ENCODE measurements at regions not wholly inside any gene's neighbourhood (a gene's known extent, or its start where the extent isn't known, plus 50 kb on each side); places are given as distances from the start of the nearest gene placed in this dataset.

DNA sequence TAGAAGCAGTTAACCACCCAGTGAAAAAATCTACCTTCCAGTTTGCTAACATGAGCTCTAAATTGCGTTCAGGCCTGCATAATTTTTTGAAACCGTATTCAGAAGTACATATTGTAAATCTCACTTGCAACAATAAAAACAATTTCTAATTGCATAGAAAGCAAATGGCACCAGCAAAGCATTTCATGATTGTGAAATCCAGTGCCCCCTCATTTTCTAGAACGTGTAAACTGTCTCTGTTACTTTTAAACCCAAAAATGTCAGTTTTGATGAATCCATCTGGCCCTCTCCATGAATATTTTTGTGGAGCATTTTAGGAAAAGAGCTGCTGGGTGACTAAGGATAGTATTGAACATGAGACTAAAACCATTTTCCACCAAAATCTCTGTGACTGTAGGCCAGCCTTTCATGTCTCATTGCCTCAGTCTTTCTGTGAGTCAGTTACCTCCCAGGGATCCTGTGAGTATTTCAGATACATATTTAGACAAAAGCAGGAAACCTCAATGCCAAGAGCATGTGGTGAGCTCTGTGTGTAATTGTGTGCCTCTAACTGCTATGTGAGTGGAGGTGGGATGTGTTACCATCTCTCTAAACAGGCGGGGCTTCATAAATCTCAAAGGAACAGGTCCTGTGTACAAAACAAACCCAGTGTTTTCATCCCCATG, 477.8 kb upstream of the DCC start:
- DNase-seq, result no peak

DNA sequence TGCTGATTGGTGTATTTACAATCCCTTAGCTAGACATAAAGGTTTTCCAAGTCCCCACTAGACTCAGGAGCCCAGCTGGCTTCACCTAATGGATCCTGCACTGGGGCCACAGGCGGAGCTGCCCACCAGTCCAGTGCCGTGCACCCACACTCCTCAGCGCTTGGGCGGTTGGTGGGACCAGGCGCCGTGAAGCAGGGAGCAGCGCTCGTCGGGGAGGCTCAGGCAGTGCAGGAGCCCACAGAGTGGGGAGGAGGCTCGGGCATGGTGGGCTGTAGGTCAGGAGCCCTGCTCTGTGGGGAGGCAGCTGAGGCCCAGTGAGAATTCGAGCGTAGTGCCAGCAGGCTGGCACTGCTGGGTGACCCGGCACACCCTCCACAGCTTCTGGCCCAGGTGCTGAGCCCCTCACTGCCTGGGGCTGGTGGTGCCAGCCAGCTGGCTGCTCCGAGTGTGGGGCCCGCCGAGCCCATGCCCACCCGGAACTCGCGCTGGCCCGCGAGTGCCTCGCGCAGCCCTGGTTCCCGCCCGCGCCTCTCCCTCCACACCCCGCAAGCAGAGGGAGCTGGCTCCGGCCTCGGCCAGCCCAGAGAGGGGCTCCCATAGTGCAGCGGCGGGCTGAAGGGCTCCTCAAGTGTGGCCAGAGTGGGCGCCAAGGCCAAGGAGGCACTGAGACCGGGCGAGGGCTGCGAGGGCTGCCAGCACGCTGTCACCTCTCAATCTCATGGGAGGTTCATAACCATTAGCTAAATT, 475.6 kb upstream of the DCC start:
- no peak for DNase-seq

GRCh38 chr18:51865538-51865937, 474.5 kb upstream of the DCC start:
- DNase-seq, result no peak

- DNase-seq, result peak in 2 of 3 donors; percentile 4 to 10
Observed at GRCh38 chr18:51867767-51868166, 472.2 kb upstream of the DCC start.

DNA sequence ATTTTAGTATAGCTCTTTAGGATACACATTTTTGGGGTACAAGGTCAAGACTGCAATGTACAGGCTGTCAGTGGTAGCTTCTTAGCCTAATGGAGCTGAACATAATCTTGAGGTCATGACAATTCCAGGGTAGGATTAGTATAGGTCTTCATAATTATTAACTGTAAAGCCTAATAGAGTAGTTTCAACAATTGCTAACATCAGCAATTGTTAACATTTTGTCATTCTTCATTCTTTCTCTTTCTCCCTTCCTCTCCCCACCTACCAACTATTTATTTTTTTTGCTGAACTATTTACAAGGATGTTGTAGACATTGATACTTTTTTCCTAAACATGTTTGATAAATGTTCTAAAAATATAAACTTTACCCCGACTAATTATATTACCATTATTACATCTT, 461.3 kb upstream of the DCC start:
- DNase-seq, result no peak

- no peak for DNase-seq
Observed at GRCh38 chr18:51879329-51879728, 460.7 kb upstream of the DCC start.

DNA sequence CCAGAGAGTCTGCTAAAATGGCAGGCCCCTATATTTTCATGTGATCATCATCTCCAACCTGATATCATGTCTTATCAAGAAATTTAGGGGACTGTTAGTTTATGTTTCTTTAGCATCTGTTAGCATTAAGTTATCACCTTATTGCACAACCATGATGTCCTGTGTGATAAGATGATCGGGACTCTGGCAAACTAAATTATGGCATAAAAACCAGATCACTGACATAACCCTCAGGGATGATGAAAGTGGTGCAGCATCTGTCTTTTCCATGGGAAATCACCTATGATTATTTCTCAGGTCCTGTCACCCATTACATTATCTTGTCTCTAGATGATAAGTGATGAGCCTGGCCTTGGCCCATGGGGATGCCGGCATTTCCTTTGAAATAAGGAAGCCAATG, 458.6 kb upstream of the DCC start:
- no peak for DNase-seq

- DNase-seq, result no peak
Observed at GRCh38 chr18:51884039-51884438, 456.0 kb upstream of the DCC start.

- DNase-seq, result no peak
Observed at GRCh38 chr18:51890762-51891161, 449.2 kb upstream of the DCC start.

DNA sequence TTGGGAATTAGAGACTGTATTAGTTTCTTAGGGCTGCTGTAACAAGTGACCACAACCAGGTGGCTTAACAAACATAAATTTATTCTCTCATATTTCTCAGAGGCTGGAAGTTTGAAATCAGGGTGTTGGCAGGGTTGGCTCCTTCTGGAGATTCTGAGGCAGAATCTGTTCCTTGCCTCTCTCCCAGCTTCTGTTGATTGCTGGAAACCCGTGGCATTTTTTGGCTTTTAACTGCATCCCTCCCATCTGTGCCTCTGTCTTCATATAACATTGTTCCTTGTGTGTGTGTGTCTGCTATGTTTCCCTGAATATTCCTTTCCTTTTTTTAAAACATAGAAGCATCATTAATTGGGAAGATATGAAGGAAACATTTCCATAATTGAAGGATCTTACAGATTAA, 448.1 kb upstream of the DCC start:
- no peak for DNase-seq

DNA sequence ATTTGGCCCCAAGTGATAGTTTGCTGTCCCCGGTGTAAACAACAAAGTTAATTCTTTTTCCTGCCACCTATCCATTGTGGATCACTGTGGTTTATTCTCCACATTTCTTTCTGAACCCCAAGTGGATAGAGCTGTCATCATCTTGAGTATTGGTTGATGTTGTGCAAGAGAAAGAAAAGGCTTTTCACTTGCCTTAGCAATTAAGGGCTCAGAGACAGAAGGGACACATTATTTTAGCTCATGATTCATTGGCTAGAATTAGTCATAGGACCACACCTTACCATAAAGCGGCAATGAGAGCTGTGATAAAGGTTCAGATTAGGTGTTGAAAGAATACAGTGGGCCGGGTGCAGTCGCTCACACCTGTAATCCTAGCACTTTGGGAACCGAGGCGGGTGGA, 442.1 kb upstream of the DCC start:
- DNase-seq, result no peak

DNA sequence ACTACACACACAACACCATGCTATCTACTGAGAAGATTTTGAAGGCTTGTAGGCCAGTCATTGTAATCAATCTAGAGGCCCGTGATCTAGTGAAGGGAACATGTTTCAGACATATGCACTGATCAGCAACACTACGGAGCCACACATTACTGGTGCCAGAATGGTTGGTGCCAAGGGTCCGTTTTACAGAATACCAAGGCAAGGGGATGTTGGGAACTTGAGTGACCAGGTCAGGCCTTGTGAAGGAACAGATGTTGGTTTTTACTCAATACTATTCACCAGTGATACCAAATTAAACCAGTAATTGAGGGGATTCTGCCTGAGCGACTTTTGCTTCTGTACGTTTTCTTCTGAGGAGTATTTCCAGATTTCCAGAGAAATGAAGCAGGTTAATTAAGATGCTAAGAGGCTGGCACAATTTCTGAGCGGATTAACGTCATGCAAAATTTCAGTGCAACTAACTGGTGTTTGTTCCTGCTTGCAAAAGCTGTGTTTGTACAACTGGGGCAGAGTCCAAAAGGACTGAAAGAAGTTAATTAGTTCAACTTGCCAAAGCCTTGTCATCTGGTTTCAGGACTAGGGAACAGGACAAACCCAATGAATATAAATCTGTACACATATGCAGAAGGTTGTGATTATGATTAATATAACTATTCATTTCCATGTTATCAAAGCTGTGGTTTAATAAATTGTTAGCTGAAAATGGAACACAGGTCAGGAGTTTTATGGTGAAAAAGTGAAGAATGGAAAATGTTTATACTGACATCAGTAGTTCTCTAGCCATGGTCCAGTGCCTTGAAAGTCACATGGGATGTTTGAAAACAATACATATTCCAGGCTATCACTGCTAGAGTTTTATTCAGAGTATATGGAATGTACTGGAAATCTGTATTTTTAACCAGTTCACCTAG, 432.1 kb upstream of the DCC start:
- no peak for DNase-seq

DNA sequence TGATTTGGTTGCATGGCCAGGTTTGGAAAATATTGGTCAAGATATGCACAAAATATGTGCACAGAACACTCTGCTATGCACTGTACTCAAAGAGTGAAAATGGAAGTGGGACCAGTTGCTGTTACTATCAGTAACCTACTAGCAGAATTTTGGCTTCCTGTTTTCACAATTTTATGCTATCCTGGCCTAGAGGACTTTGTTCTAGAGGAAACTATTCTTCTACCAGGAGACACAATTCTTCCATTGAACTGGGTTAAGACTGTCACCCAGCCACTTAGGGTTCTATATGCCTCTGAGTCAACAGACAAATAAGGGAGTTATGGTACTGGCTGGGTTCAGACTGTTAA, 431.4 kb upstream of the DCC start:
- no peak for DNase-seq

GRCh38 chr18:51911584-51911983, 428.4 kb upstream of the DCC start:
- no peak for DNase-seq

DNA sequence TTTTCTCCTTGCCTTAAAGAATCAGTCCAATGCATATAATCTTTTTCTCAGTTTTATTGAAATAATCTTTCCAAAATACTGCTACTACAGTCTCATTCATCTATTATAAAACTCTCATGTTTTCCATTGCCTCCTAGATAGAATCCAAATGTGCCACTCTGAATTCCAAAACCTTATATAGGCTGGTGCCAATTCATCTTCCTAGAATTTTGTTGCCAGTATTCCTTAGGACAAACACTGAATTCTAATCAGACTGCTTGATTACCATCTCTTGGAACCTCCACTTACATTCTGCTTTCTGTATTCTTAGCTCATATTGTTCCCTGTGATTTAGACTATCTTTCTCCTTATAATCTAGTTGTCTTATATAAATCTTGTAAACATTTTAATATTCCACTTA, 427.6 kb upstream of the DCC start:
- no peak for DNase-seq

DNA sequence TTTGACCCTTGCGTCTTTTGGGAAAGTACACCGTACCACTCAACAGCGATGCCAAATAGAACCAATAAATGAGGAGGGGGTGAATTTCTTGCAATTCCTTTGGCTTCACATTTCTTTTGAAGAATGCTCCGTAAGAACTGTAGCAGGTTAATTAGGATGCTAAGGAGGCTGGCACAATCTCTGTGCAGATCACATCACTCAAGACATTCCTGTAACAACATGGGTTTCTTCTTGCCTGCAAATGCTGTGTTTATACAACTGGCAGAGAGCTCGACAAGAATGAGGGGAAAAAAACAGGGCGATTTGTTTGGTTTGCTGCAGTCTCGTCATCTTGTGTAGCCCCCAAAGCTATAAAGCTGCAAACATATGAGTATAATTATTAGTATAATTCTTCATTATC, 424.8 kb upstream of the DCC start:
- no peak for DNase-seq

DNA sequence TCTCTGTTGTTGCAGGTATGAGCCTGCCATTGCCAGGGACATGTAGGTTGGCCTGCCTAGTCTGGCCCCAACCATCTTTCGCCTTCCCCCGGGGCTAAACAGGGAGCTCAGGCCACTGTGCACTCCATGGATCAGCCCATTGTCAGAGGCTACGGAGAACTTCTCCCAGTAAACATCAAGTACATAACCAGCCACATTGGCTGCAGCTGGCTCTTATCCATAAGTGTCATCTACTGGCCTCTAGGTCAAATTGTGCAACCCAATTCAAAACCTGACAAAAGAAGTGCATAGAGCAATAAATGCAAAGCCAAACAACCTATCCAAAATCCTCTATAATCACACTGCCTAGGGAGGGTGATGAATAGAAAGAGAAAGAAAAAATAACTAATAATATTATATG, 418.1 kb upstream of the DCC start:
- DNase-seq, result no peak

- DNase-seq, result no peak
Observed at GRCh38 chr18:51933903-51934302, 406.1 kb upstream of the DCC start.

DNA sequence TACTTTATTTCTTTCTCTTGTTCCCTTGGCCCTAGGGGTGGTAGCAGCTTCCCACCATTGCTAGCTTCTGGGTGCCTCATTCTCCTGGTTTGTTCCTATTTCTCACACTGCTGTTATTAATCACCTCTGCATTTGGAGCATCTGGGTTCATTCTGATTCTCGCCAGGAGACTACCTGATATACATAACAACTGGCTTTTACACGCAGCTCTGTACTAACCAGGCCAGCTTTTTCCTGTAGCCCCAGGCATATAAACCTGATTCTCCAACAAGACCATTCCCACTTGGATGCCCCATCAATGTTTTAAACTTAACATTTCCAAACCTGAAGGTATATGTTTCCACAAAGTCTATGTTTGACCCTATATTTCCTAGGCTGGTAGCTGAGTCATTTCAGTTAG, 403.9 kb upstream of the DCC start:
- DNase-seq, result no peak

DNA sequence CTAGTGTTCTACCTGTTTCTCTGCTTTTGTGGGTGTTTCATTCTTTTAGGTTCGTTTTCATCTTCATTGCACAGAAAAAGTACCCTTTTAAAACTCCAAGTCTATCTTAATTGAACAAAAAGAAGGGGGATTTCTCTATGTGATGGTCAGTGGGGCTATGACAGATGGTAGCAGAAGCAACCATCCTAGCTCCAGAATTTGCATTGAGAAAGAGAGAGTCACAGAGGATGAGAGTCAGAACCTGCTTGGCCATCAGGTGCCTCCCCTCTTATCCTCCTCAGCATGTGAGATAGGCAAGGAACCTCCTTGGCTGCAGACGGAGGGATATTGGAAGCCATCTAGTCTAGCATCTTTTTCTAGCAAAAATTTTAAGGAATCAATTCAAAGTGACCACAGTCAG, 398.0 kb upstream of the DCC start:
- DNase-seq, result no peak

GRCh38 chr18:51943281-51943680, 396.7 kb upstream of the DCC start:
- DNase-seq, result no peak

GRCh38 chr18:51946946-51947345, 393.1 kb upstream of the DCC start:
- DNase-seq, result no peak

- DNase-seq, result no peak
Observed at GRCh38 chr18:51952844-51953243, 387.2 kb upstream of the DCC start.

GRCh38 chr18:51953521-51953920, 386.5 kb upstream of the DCC start:
- no peak for DNase-seq
